ENCODE measurements at regions not wholly inside any gene's neighbourhood (a gene's known extent, or its start where the extent isn't known, plus 50 kb on each side); places are given as distances from the start of the nearest gene placed in this dataset.
"Not testable (repeated sequence)": the region's sequence is repeated elsewhere in the genome, so short reads cannot be mapped to it uniquely, and the experiment has no call there.

DNA sequence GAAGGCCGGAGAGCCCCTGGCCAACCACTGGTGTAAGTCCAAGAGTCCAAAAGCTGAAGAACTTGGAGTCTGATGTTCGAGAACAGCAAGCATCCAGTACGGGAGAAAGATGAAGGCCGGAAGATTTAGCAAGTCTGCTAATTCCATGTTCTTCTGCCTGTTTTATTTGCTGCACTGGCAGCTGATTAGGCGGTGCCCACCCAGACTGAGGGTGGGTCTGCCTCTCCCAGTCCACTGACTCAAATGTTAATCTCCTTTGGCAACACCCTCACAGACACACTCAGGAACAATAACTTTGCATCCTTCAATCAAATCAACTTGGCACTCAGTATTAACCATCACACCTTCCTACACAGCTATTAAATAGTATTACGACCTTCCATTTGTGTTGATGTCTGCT is 168.6 kb downstream of the ALDH1A2 start:
- not testable (repeated sequence) for H3K4me3 Mint-ChIP-seq, H3K4me1 Mint-ChIP-seq, H3K36me3 Mint-ChIP-seq, DNase-seq, H3K9me3 Mint-ChIP-seq, H3K27ac Mint-ChIP-seq
- peaks cover 0 to 16% (median 7%) of the 10 kb centered on the region in 3 donors for H3K27me3 Mint-ChIP-seq (ENCODE audit: low read depth in 3 of 3)

DNA sequence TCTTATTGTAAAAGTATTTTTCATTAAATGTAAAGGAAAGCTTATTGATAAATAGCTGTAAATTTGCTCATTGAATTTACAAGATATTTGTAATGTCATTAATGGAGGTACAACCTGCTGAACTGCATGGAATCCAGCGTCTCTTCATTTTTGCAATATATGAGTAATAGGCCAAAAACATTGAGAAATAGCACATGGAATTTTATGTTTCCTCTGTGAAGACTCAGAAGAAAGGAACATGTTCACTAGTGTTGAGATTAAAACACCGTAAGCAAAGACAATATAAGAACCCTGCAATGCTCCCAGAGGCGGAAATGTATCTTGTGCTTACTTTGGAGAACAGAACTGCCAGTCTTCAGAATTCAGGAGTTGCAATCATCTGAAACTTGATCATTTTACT is 167.6 kb downstream of the ALDH1A2 start:
- Mint-ChIP-seq H3K9me3 (no peaks in the 10 kb centered on the region), H3K27me3 (ENCODE audit: low read depth in 3 of 3) (peaks cover 0 to 16% (median 5%) of the 10 kb centered on the region in 3 donors), H3K27ac (no peak overlapping the region), H3K4me3 (no peak overlapping the region), H3K36me3 (no peaks in the 10 kb centered on the region), H3K4me1 (no peaks in the 10 kb centered on the region)
- no peak for DNase-seq

DNA sequence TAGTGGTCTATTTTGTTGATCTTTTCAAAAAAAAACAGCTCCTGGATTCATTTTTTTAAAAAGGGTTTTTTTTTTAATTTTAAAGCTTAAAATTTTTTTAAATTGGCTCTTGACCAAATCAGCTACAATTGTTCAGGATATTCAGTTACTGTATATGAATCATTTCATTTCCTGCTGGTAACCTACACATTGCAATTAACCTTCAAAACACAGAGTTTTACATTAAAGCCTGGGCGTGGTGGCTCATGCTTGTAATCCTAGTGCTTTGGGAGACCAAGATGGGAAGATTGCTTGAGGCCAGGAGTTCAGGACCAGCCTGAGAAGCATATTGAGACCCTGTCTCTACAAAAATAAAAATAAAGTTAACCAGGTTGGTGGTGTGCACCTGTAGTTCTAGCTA is 163.4 kb downstream of the ALDH1A2 start:
- Mint-ChIP-seq H3K36me3 (no peaks in the 10 kb centered on the region), H3K4me1 (no peaks in the 10 kb centered on the region), H3K9me3 (no peaks in the 10 kb centered on the region), H3K27ac (no peak overlapping the region), H3K27me3 (ENCODE audit: low read depth in 3 of 3) (peaks cover 0 to 17% (median 4%) of the 10 kb centered on the region in 3 donors), H3K4me3 (no peak overlapping the region)
- DNase-seq, result no peak

Measured in immature natural killer cell (primary cell).